Neural cell (in vitro differentiated cells): ENCODE measurements at regions not wholly inside any gene's neighbourhood (a gene's known extent, or its start where the extent isn't known, plus 50 kb on each side); places are given as distances from the start of the nearest gene placed in this dataset.

Experiments
- EP300 ChIP-seq: fragments of 450-650 bp; conservative IDR thresholded peaks from 2 replicates; pipeline ENCODE4 v1.6.1; 2014; ENCODE audit warnings: antibody characterized with exemption, mild to moderate bottlenecking, moderate library complexity; ENCODE audit not compliant: poor library complexity, severe bottlenecking
- EZH2 ChIP-seq: fragments of 200-600, 300-800 bp; shearing (Covaris generic), sonication (generic); IDR thresholded peaks from 2 replicates; pipeline ENCODE4 v1.6.1; 2014; ENCODE audit warnings: antibody characterized with exemption, low read length, borderline replicate concordance, mild to moderate bottlenecking; ENCODE audit not compliant: insufficient read depth, poor library complexity, severe bottlenecking
- MXI1 ChIP-seq: fragments of 450-650 bp; conservative IDR thresholded peaks from 2 replicates; pipeline ENCODE4 v1.6.1; 2014; ENCODE audit warnings: antibody characterized with exemption, mild to moderate bottlenecking; ENCODE audit not compliant: poor library complexity, severe bottlenecking
- RAD21 ChIP-seq: fragments of 450-650 bp; conservative IDR thresholded peaks from 2 replicates; pipeline ENCODE4 v1.6.1; 2014; ENCODE audit warnings: antibody characterized with exemption, mild to moderate bottlenecking, moderate library complexity
- TF ChIP-seq, protein P1 (sequence below): fragments of 450-650 bp; IDR thresholded peaks from 2 replicates; pipeline ENCODE4 v1.5.1; 2014; ENCODE audit warnings: antibody characterized with exemption, mild to moderate bottlenecking, moderate library complexity; ENCODE audit not compliant: poor library complexity, severe bottlenecking
- TF ChIP-seq, protein P2 (sequence below): IDR thresholded peaks from 2 replicates; pipeline ENCODE4 v1.6.1; 2012; ENCODE audit warnings: borderline replicate concordance

DNA sequence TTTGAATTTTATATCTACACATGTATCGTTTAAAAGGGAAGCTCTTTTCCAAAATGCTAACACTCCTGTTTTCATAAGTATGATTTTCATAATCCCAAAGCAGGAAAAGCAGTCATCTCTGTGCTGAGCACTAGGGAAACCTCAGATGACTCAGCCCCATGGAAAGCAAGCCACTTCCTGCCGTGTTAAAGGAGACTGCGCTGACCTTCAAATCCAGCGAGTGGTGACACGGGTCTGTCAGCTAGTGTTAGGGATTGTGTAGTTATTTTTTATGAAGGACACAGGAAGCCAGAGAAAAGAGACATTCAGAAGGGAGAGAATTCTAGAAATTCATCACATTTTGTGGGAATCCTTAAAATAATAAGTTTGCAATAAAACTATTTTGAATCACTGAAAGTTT lies 57.0 kb upstream of the CD93 start:
- TF ChIP-seq, protein P1, sequence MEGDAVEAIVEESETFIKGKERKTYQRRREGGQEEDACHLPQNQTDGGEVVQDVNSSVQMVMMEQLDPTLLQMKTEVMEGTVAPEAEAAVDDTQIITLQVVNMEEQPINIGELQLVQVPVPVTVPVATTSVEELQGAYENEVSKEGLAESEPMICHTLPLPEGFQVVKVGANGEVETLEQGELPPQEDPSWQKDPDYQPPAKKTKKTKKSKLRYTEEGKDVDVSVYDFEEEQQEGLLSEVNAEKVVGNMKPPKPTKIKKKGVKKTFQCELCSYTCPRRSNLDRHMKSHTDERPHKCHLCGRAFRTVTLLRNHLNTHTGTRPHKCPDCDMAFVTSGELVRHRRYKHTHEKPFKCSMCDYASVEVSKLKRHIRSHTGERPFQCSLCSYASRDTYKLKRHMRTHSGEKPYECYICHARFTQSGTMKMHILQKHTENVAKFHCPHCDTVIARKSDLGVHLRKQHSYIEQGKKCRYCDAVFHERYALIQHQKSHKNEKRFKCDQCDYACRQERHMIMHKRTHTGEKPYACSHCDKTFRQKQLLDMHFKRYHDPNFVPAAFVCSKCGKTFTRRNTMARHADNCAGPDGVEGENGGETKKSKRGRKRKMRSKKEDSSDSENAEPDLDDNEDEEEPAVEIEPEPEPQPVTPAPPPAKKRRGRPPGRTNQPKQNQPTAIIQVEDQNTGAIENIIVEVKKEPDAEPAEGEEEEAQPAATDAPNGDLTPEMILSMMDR = no peak
- TF ChIP-seq RAD21 = no peak
- TF ChIP-seq EP300 = no peak
- no peak for TF ChIP-seq EZH2
- TF ChIP-seq, protein P2, sequence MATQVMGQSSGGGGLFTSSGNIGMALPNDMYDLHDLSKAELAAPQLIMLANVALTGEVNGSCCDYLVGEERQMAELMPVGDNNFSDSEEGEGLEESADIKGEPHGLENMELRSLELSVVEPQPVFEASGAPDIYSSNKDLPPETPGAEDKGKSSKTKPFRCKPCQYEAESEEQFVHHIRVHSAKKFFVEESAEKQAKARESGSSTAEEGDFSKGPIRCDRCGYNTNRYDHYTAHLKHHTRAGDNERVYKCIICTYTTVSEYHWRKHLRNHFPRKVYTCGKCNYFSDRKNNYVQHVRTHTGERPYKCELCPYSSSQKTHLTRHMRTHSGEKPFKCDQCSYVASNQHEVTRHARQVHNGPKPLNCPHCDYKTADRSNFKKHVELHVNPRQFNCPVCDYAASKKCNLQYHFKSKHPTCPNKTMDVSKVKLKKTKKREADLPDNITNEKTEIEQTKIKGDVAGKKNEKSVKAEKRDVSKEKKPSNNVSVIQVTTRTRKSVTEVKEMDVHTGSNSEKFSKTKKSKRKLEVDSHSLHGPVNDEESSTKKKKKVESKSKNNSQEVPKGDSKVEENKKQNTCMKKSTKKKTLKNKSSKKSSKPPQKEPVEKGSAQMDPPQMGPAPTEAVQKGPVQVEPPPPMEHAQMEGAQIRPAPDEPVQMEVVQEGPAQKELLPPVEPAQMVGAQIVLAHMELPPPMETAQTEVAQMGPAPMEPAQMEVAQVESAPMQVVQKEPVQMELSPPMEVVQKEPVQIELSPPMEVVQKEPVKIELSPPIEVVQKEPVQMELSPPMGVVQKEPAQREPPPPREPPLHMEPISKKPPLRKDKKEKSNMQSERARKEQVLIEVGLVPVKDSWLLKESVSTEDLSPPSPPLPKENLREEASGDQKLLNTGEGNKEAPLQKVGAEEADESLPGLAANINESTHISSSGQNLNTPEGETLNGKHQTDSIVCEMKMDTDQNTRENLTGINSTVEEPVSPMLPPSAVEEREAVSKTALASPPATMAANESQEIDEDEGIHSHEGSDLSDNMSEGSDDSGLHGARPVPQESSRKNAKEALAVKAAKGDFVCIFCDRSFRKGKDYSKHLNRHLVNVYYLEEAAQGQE = no peak
- TF ChIP-seq MXI1 = no peak
